Ramos (cell line): ENCODE measurements at regions not wholly inside any gene's neighbourhood (a gene's known extent, or its start where the extent isn't known, plus 50 kb on each side); places are given as distances from the start of the nearest gene placed in this dataset.

Source experiments
- in situ Hi-C: fragments of 300-500 bp; cut with MboI; formaldehyde crosslinking; loops from one replicate; pipeline ENCODE4 v1.14.3; 2022; ENCODE audit warnings: low sequenced_read_pairs; ENCODE audit not compliant: unreplicated experiment

- in situ Hi-C loops = loop anchor here (25.0 kb wide), 1 partner anchor 264 kb away; no protein-coding TSS in a partner anchor
These were observed 573.2 kb downstream of the CCDC171 start for GRCh38 chr9:16126042-16126441.

GRCh38 chr9:16128003-16128402 is 575.2 kb downstream of the CCDC171 start:
- in situ Hi-C loops = loop anchor here (25.0 kb wide), 1 partner anchor 266 kb away; no protein-coding TSS in a partner anchor

- in situ Hi-C loops = loop anchor here (25.0 kb wide), 1 partner anchor 269 kb away; no protein-coding TSS in a partner anchor
These were observed 578.4 kb downstream of the CCDC171 start for GRCh38 chr9:16131264-16131663.

GRCh38 chr9:16132513-16132912 is 579.7 kb downstream of the CCDC171 start:
- in situ Hi-C loops = loop anchor here (25.0 kb wide), 1 partner anchor 270 kb away; no protein-coding TSS in a partner anchor

GRCh38 chr9:16133032-16133431 is 580.2 kb downstream of the CCDC171 start:
- in situ Hi-C loops = loop anchor here (25.0 kb wide), 1 partner anchor 271 kb away; no protein-coding TSS in a partner anchor

- in situ Hi-C loops = loop anchor here (25.0 kb wide), 1 partner anchor 271 kb away; no protein-coding TSS in a partner anchor
These were observed 580.8 kb downstream of the CCDC171 start for GRCh38 chr9:16133556-16134227.

- in situ Hi-C loops = loop anchor here (25.0 kb wide), 1 partner anchor 272 kb away; no protein-coding TSS in a partner anchor
These were observed 581.5 kb downstream of the CCDC171 start for GRCh38 chr9:16134351-16134750.

GRCh38 chr9:16135968-16136367 is 583.1 kb downstream of the CCDC171 start:
- in situ Hi-C loops = loop anchor here (25.0 kb wide), 1 partner anchor 274 kb away; no protein-coding TSS in a partner anchor

GRCh38 chr9:16136451-16136850 is 583.6 kb downstream of the CCDC171 start:
- in situ Hi-C loops = loop anchor here (25.0 kb wide), 1 partner anchor 274 kb away; no protein-coding TSS in a partner anchor

GRCh38 chr9:16136961-16137360 is 584.1 kb downstream of the CCDC171 start:
- in situ Hi-C loops = loop anchor here (25.0 kb wide), 1 partner anchor 275 kb away; no protein-coding TSS in a partner anchor

- in situ Hi-C loops = loop anchor here (25.0 kb wide), 1 partner anchor 277 kb away; no protein-coding TSS in a partner anchor
These were observed 586.0 kb downstream of the CCDC171 start for GRCh38 chr9:16138561-16139491.

- in situ Hi-C loops = loop anchor here (25.0 kb wide), 1 partner anchor 277 kb away; no protein-coding TSS in a partner anchor
These were observed 586.9 kb downstream of the CCDC171 start for GRCh38 chr9:16139774-16140173.

- in situ Hi-C loops = loop anchor here (25.0 kb wide), 1 partner anchor 281 kb away; no protein-coding TSS in a partner anchor
These were observed 590.5 kb downstream of the CCDC171 start for GRCh38 chr9:16143310-16143709.

- in situ Hi-C loops = loop anchor here (25.0 kb wide), 1 partner anchor 282 kb away; no protein-coding TSS in a partner anchor
These were observed 591.4 kb downstream of the CCDC171 start for GRCh38 chr9:16143947-16144890.

- in situ Hi-C loops = loop anchor here (25.0 kb wide), 1 partner anchor 283 kb away; no protein-coding TSS in a partner anchor
These were observed 592.5 kb downstream of the CCDC171 start for GRCh38 chr9:16145196-16145950.

GRCh38 chr9:16147726-16148125 is 594.9 kb downstream of the CCDC171 start:
- in situ Hi-C loops = loop anchor here (25.0 kb wide), 1 partner anchor 285 kb away; no protein-coding TSS in a partner anchor

GRCh38 chr9:16150501-16150900 is 597.7 kb downstream of the CCDC171 start:
- in situ Hi-C loops = no loop called here

GRCh38 chr9:16150938-16151650 is 598.3 kb downstream of the CCDC171 start:
- in situ Hi-C loops = no loop called here
